A673 (cell line): ENCODE measurements at regions not wholly inside any gene's neighbourhood (a gene's known extent, or its start where the extent isn't known, plus 50 kb on each side); places are given as distances from the start of the nearest gene placed in this dataset.

Experiments
- BruUV-seq: library from RNA; stranded (reverse); fragments of 400-500 nt; replicated peaks from 2 replicates; lab custom pipeline; 2021; lab: Mats Ljungman, UMichigan
- CTCF ChIA-PET: fragments of 300-600 bp; sonication (Branson Sonifier 250); formaldehyde crosslinking; loops from one replicate; lab custom pipeline; 2022; ENCODE audit warnings: antibody characterized with exemption; lab: Charles Lee
- POLR2A ChIA-PET: fragments of 300-600 bp; sonication (Branson Sonifier 250); formaldehyde crosslinking; loops from one replicate; lab custom pipeline; 2022; ENCODE audit warnings: antibody characterized with exemption; ENCODE audit not compliant: low non-redundant PET; lab: Charles Lee
- DNase-seq: peaks from one replicate; pipeline ENCODE4 v3.0.0-alpha.2; 2015; ENCODE audit warnings: low spot score
- H3K27ac ChIP-seq: fragments of 200-600 bp; sonication (generic); 2 replicates; pipeline ENCODE4 v1.5.1; 2016; ENCODE audit warnings: mixed run types, low read depth, mild to moderate bottlenecking, mixed read lengths, antibody characterized with exemption, low read length; ENCODE audit not compliant: poor library complexity, severe bottlenecking
- H3K27me3 ChIP-seq: fragments of 200-600 bp; sonication (generic); replicated peaks from 2 replicates; pipeline ENCODE4 v1.6.1; 2017; ENCODE audit warnings: mixed run types, low read depth, mild to moderate bottlenecking, mixed read lengths, antibody characterized with exemption, low read length; ENCODE audit not compliant: insufficient read depth, poor library complexity
- H3K36me3 ChIP-seq: fragments of 200-600 bp; sonication (generic); 2 replicates; pipeline ENCODE4 v1.6.1; 2016; ENCODE audit warnings: mixed run types, mild to moderate bottlenecking, mixed read lengths, antibody characterized with exemption, low read length; ENCODE audit not compliant: insufficient read depth, poor library complexity, severe bottlenecking
- H3K4me1 ChIP-seq: fragments of 200-600 bp; sonication (generic); 2 replicates; pipeline ENCODE4 v1.6.1; 2017; ENCODE audit warnings: mixed run types, mild to moderate bottlenecking, mixed read lengths, antibody characterized with exemption, low read length; ENCODE audit not compliant: insufficient read depth, poor library complexity, severe bottlenecking
- H3K4me3 ChIP-seq: fragments of 200-600 bp; sonication (generic); 2 replicates; pipeline ENCODE4 v1.5.1; 2016; ENCODE audit warnings: low read depth, mixed run types, mild to moderate bottlenecking, mixed read lengths, low read length; ENCODE audit not compliant: poor library complexity, severe bottlenecking
- H3K9me3 ChIP-seq: fragments of 200-600 bp; sonication (generic); 2 replicates; pipeline ENCODE4 v1.6.1; 2016; ENCODE audit warnings: mixed run types, low read depth, mild to moderate bottlenecking, mixed read lengths, antibody characterized with exemption, low read length; ENCODE audit not compliant: poor library complexity, severe bottlenecking
- CTCF ChIP-seq: fragments of 300-800, 200-600 bp; sonication (generic); conservative IDR thresholded peaks from 2 replicates; pipeline ENCODE4 v1.5.1; 2017; ENCODE audit warnings: low read depth, mild to moderate bottlenecking, antibody characterized with exemption, low read length, moderate library complexity, mixed read lengths
- EZH2 ChIP-seq: fragments of 200-600 bp; sonication (generic); IDR thresholded peaks from 2 replicates; pipeline ENCODE4 v1.6.1; 2017; ENCODE audit warnings: borderline replicate concordance, low read depth, mild to moderate bottlenecking, mixed read lengths, antibody characterized with exemption, low read length; ENCODE audit not compliant: poor library complexity, severe bottlenecking
- intact Hi-C: fragments of 100-400 bp; cut with micrococcal nuclease; formaldehyde crosslinking; loops from one replicate; pipeline ENCODE4 v1.10.0; 2022; ENCODE audit not compliant: unreplicated experiment

GRCh38 chr9:18314316-18314715 is 159.6 kb upstream of the ADAMTSL1 start:
- no TSS peak for BruUV-seq
- TF ChIP-seq EZH2 (no peak), CTCF (no peak)
- ChIA-PET POLR2A (no interaction called here), CTCF (no interaction called here)
- no peaks in the 10 kb centered on the region for H3K4me1 ChIP-seq
- DNase-seq, result no peak
- no peak overlapping the region for H3K4me3 ChIP-seq
- no peaks in the 10 kb centered on the region for H3K27me3 ChIP-seq
- no peaks in the 10 kb centered on the region for H3K9me3 ChIP-seq
- intact Hi-C loops, result no loop called here
- no peaks in the 10 kb centered on the region for H3K36me3 ChIP-seq
- no peak overlapping the region for H3K27ac ChIP-seq

- DNase-seq, result no peak
- Histone ChIP-seq H3K9me3 (no peaks in the 10 kb centered on the region), H3K4me1 (no peaks in the 10 kb centered on the region), H3K27me3 (no peaks in the 10 kb centered on the region), H3K4me3 (no peak overlapping the region), H3K36me3 (no peaks in the 10 kb centered on the region), H3K27ac (no peak overlapping the region)
- ChIA-PET CTCF (no interaction called here), POLR2A (no interaction called here)
- BruUV-seq, result no TSS peak
- TF ChIP-seq EZH2 (no peak), CTCF (no peak)
- intact Hi-C loops, result no loop called here
These were observed 156.1 kb upstream of the ADAMTSL1 start for GRCh38 chr9:18317896-18318295.

- H3K36me3 ChIP-seq, result no peaks in the 10 kb centered on the region
- no peaks in the 10 kb centered on the region for H3K4me1 ChIP-seq
- ChIA-PET POLR2A (no interaction called here), CTCF (no interaction called here)
- TF ChIP-seq CTCF (no peak), EZH2 (no peak)
- no peak for DNase-seq
- intact Hi-C loops, result no loop called here
- no TSS peak for BruUV-seq
- no peak overlapping the region for H3K4me3 ChIP-seq
- H3K27ac ChIP-seq, result no peak overlapping the region
- H3K27me3 ChIP-seq, result no peaks in the 10 kb centered on the region
- no peaks in the 10 kb centered on the region for H3K9me3 ChIP-seq
These were observed 154.0 kb upstream of the ADAMTSL1 start for GRCh38 chr9:18319918-18320445.
